ENCODE measurements at regions not wholly inside any gene's neighbourhood (a gene's known extent, or its start where the extent isn't known, plus 50 kb on each side); places are given as distances from the start of the nearest gene placed in this dataset.

DNA sequence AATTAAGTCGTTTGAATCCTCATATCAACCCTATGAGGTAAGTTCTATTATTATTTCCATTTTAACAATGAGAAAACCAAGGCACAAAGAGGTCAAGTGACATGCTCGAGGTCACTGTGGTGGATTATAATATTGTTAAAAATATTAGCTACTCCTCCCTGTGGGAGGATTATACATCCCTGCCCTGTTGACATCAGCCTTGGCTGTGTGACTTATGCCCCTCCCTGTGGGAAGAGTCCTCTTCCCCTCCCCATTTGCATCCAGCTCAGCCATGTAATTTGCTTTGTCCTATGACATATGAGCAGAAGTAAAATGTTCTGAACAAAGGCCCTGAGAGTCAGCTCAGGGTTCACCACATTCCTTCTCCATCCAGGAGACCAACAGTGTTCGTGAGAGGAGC, 152.7 kb upstream of the ZIC3 start:
- no peak for TF ChIP-seq CEBPB (IDR thresholded peaks at IDR 0.05)
- TF ChIP-seq, protein P1, sequence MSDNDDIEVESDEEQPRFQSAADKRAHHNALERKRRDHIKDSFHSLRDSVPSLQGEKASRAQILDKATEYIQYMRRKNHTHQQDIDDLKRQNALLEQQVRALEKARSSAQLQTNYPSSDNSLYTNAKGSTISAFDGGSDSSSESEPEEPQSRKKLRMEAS (IDR thresholded peaks at IDR 0.05): no peak
- no peak for TF ChIP-seq NFIC (IDR thresholded peaks at IDR 0.05)
- TF ChIP-seq YY1 (IDR thresholded peaks at IDR 0.05; ENCODE audit: low read depth): no peak
- TF ChIP-seq FOXM1 (IDR thresholded peaks at IDR 0.05; ENCODE audit: borderline replicate concordance, low read depth): no peak
- TF ChIP-seq, protein P2, sequence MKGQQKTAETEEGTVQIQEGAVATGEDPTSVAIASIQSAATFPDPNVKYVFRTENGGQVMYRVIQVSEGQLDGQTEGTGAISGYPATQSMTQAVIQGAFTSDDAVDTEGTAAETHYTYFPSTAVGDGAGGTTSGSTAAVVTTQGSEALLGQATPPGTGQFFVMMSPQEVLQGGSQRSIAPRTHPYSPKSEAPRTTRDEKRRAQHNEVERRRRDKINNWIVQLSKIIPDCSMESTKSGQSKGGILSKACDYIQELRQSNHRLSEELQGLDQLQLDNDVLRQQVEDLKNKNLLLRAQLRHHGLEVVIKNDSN (IDR thresholded peaks at IDR 0.05): no peak
- TF ChIP-seq RAD21 (IDR thresholded peaks at IDR 0.05; ENCODE audit: low read depth): no peak
- no peak for TF ChIP-seq TAF1 (IDR thresholded peaks at IDR 0.05; ENCODE audit: low read depth)
- TF ChIP-seq TEAD4 (IDR thresholded peaks at IDR 0.05): no peak
- TF ChIP-seq EP300 (IDR thresholded peaks at IDR 0.05; ENCODE audit: borderline replicate concordance): no peak
- no peak for TF ChIP-seq TCF12 (IDR thresholded peaks at IDR 0.05; ENCODE audit: low read depth)
- TF ChIP-seq CREB1 (IDR thresholded peaks at IDR 0.05; ENCODE audit: low read depth): no peak
- TF ChIP-seq, protein P3, sequence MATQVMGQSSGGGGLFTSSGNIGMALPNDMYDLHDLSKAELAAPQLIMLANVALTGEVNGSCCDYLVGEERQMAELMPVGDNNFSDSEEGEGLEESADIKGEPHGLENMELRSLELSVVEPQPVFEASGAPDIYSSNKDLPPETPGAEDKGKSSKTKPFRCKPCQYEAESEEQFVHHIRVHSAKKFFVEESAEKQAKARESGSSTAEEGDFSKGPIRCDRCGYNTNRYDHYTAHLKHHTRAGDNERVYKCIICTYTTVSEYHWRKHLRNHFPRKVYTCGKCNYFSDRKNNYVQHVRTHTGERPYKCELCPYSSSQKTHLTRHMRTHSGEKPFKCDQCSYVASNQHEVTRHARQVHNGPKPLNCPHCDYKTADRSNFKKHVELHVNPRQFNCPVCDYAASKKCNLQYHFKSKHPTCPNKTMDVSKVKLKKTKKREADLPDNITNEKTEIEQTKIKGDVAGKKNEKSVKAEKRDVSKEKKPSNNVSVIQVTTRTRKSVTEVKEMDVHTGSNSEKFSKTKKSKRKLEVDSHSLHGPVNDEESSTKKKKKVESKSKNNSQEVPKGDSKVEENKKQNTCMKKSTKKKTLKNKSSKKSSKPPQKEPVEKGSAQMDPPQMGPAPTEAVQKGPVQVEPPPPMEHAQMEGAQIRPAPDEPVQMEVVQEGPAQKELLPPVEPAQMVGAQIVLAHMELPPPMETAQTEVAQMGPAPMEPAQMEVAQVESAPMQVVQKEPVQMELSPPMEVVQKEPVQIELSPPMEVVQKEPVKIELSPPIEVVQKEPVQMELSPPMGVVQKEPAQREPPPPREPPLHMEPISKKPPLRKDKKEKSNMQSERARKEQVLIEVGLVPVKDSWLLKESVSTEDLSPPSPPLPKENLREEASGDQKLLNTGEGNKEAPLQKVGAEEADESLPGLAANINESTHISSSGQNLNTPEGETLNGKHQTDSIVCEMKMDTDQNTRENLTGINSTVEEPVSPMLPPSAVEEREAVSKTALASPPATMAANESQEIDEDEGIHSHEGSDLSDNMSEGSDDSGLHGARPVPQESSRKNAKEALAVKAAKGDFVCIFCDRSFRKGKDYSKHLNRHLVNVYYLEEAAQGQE (IDR thresholded peaks at IDR 0.05; ENCODE audit: low read depth): no peak
- no peak for TF ChIP-seq ZBTB7A (IDR thresholded peaks at IDR 0.05; ENCODE audit: low read depth)
- no peak for TF ChIP-seq EGR1 (IDR thresholded peaks at IDR 0.05)

DNA sequence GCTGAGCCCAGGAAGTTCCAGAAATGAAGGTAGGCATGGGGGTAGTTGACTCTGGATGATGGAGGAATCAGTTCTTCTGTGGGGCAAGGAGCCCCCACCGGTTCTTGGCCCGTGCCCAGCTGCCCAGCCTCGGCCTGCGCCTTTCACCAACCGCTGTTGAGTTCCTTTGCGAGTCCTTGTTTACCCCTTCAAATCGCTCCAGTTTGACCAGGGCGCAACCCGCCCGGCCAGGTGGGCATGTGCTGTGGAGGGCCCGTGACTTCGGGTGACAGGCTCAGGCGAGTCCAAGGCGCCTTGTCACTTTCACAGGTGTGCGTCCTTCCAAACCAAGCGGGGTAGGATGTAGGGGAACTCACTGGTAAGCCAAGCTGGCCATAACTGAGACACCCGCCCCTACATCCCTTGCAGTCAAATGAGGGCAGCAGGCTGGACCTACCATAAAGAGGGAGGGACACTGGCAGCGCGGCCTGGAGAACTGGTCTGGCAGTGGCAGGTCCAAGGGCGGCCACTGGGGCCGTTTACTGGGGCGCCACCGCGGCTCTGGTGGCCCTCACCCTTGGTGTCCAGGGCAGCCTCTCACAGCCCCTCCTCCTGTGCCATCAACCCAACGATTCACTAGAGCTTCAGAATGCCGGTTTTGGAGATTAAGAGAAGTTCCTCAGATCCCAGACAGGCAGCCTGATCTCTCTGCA, 160.3 kb upstream of the ZIC3 start:
- TF ChIP-seq, protein P3 (IDR thresholded peaks at IDR 0.05; ENCODE audit: low read depth): no peak
- no peak for TF ChIP-seq TEAD4 (IDR thresholded peaks at IDR 0.05)
- TF ChIP-seq TAF1 (IDR thresholded peaks at IDR 0.05; ENCODE audit: low read depth): no peak
- no peak for TF ChIP-seq FOXM1 (IDR thresholded peaks at IDR 0.05; ENCODE audit: borderline replicate concordance, low read depth)
- TF ChIP-seq NFIC (IDR thresholded peaks at IDR 0.05): no peak
- TF ChIP-seq TCF12 (IDR thresholded peaks at IDR 0.05; ENCODE audit: low read depth): no peak
- TF ChIP-seq RAD21 (IDR thresholded peaks at IDR 0.05; ENCODE audit: low read depth): no peak
- no peak for TF ChIP-seq CREB1 (IDR thresholded peaks at IDR 0.05; ENCODE audit: low read depth)
- TF ChIP-seq ZBTB7A (IDR thresholded peaks at IDR 0.05; ENCODE audit: low read depth): no peak

DNA sequence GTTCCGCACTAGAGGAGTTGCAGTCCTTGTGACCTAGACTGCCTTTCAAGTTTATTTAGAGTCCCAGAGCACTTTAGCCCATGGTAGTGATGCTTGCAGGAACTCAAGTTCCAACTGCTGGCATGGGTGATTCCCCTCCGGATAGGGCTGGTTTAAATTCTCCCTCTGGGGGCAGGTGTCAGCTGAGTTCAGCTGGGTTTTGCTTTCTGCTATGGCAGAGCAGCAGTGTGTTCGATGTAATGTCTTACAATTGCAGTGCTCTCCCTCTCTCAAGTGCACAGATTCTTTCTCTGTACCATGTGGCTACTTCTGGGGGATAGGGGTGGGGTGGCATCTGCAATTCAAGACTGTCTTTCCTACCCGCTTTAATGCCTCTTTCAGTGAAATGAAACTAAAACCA, 164.8 kb upstream of the ZIC3 start:
- TF ChIP-seq, protein P2 (IDR thresholded peaks at IDR 0.05): no peak
- no peak for TF ChIP-seq RAD21 (IDR thresholded peaks at IDR 0.05; ENCODE audit: low read depth)
- no peak for TF ChIP-seq TAF1 (IDR thresholded peaks at IDR 0.05; ENCODE audit: low read depth)
- TF ChIP-seq, protein P3 (IDR thresholded peaks at IDR 0.05; ENCODE audit: low read depth): no peak
- no peak for TF ChIP-seq CEBPB (IDR thresholded peaks at IDR 0.05)
- TF ChIP-seq TEAD4 (IDR thresholded peaks at IDR 0.05): no peak
- no peak for TF ChIP-seq EP300 (IDR thresholded peaks at IDR 0.05; ENCODE audit: borderline replicate concordance)
- no peak for TF ChIP-seq ZBTB7A (IDR thresholded peaks at IDR 0.05; ENCODE audit: low read depth)

DNA sequence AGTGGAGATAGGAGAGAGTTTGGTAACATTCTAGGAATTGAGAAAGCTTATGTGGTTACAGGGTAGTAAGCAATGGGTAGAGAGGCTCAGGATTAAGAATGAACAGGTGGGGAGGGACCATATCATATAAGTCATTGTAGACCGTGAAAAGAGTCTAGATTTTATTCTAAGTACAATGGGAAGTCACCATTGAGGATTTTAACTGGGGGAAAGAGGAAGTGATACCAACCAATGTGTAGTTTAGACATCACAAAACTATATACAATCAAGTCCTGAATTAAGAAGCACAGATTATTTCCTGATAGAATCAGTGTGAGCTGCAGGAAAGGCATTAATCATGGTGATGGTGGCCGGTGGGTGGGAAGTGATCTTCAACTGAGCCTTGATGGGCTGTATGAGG, 178.3 kb upstream of the ZIC3 start:
- TF ChIP-seq, protein P2 (IDR thresholded peaks at IDR 0.05): no peak
- TF ChIP-seq, protein P3 (IDR thresholded peaks at IDR 0.05; ENCODE audit: low read depth): no peak
- TF ChIP-seq RAD21 (IDR thresholded peaks at IDR 0.05; ENCODE audit: low read depth): no peak
